HCT116 (cell line): ENCODE measurements at regions not wholly inside any gene's neighbourhood (a gene's known extent, or its start where the extent isn't known, plus 50 kb on each side); places are given as distances from the start of the nearest gene placed in this dataset.

Experiments used
- ATAC-seq: fragments of 200-7000 bp; cut with Tn5 transposase; 2 replicates; pipeline ENCODE4 v1.9.1; 2020; ENCODE audit warnings: mild to moderate bottlenecking, moderate library complexity
- BruUV-seq: library from RNA; stranded (reverse); fragments of 400-500 nt; replicated peaks from 2 replicates; lab custom pipeline; 2021; lab: Mats Ljungman, UMichigan
- CTCF ChIA-PET: fragments of 300-600 bp; sonication (Branson Sonifier 250); formaldehyde crosslinking; loops from one replicate; lab custom pipeline; 2021; ENCODE audit warnings: antibody characterized with exemption; lab: Charles Lee
- POLR2A ChIA-PET: fragments of 300-600, 350-600 bp; sonication (Branson Sonifier 250); formaldehyde crosslinking; loops from one replicate; lab custom pipeline; 2021; ENCODE audit warnings: antibody characterized with exemption; lab: Charles Lee
- RAD21 ChIA-PET, 2 experiments: fragments of 300-600 bp; sonication (Branson Sonifier 250); formaldehyde crosslinking; loops; one replicate each; lab custom pipeline; 2023; ENCODE audit warnings: low total read pairs in 2 of 2; ENCODE audit not compliant: uncharacterized antibody in 2 of 2, unreplicated experiment in 2 of 2, low non-redundant PET in 1 of 2; lab: Charles Lee
- DNase-seq: peaks from one replicate; pipeline ENCODE4 v3.0.0-alpha.2; 2010; ENCODE audit warnings: low read depth, low spot score
- H2AFZ ChIP-seq: fragments of 200-600 bp; shearing (Covaris generic), sonication (generic); 2 replicates; pipeline ENCODE4 v1.6.1; 2017; ENCODE audit warnings: low read depth, mixed run types, mixed read lengths, antibody characterized with exemption, low read length; ENCODE audit not compliant: poor library complexity, severe bottlenecking
- H3K27ac ChIP-seq: 2 replicates; pipeline ENCODE4 v1.5.1; 2012; ENCODE audit warnings: low read depth, low read length
- H3K27me3 ChIP-seq: fragments of 200-600 bp; sonication (generic); 2 replicates; pipeline ENCODE4 v1.6.1; 2016; ENCODE audit warnings: mixed run types, low read length, mixed read lengths; ENCODE audit not compliant: insufficient read depth
- H3K36me3 ChIP-seq, 2 experiments: fragments of 200-500 bp in 1 of 2; fragments of 200-600 bp in 1 of 2; sonication (Bioruptor generic) in 1 of 2; sonication (generic) in 1 of 2; 2 replicates each; pipeline versions ENCODE4 v1.5.1 to v1.6.1; 2014 to 2016; ENCODE audit warnings: low read length in 2 of 2, inconsistent platforms in 1 of 2, mixed read lengths in 1 of 2, mixed run types in 1 of 2; ENCODE audit not compliant: insufficient read depth in 2 of 2, control insufficient read depth in 1 of 2
- H3K4me1 ChIP-seq, 2 experiments: fragments of 200-600 bp in 1 of 2; sonication (generic) in 1 of 2; 2 replicates each; pipeline versions ENCODE4 v1.5.1 to v1.6.1; 2012 to 2017; ENCODE audit warnings: low read length in 2 of 2, inconsistent platforms in 1 of 2, mild to moderate bottlenecking in 1 of 2, mixed read lengths in 1 of 2, mixed run types in 1 of 2, moderate library complexity in 1 of 2; ENCODE audit not compliant: insufficient read depth in 2 of 2, control insufficient read depth in 1 of 2
- H3K4me2 ChIP-seq: fragments of 200-600 bp; sonication (generic); 2 replicates; pipeline ENCODE4 v1.6.1; 2017; ENCODE audit warnings: mixed run types, low read length, mixed read lengths
- H3K4me3 ChIP-seq, 2 experiments: fragments of 200-600 bp in 1 of 2; sonication (generic) in 1 of 2; replicated peaks in 1 of 2; 2 replicates each; pipeline ENCODE4 v1.5.1; 2011 to 2016; ENCODE audit warnings: low read length in 2 of 2, control low read depth in 1 of 2, low read depth in 1 of 2, mild to moderate bottlenecking in 1 of 2, mixed read lengths in 1 of 2, mixed run types in 1 of 2
- H3K79me2 ChIP-seq: fragments of 200-600 bp; sonication (generic); 2 replicates; pipeline ENCODE4 v1.6.1; 2017; ENCODE audit warnings: mild to moderate bottlenecking, mixed run types, low read length, moderate library complexity, mixed read lengths; ENCODE audit not compliant: insufficient read depth
- H3K9ac ChIP-seq: fragments of 200-600 bp; sonication (generic); 2 replicates; pipeline ENCODE4 v1.6.1; 2016; ENCODE audit warnings: low read length, mixed read lengths
- H3K9me2 ChIP-seq: fragments of 200-600 bp; sonication (generic), shearing (Covaris generic); 2 replicates; pipeline ENCODE4 v1.6.1; 2017; ENCODE audit warnings: mixed run types, mild to moderate bottlenecking, moderate library complexity; ENCODE audit not compliant: insufficient read depth
- H3K9me3 ChIP-seq, 2 experiments: fragments of 200-500 bp in 1 of 2; fragments of 200-600 bp in 1 of 2; sonication (Bioruptor generic) in 1 of 2; sonication (generic) in 1 of 2; 2 replicates each; pipeline ENCODE4 v1.6.1; 2014 to 2017; ENCODE audit warnings: low read length in 2 of 2, mixed read lengths in 2 of 2, inconsistent platforms in 1 of 2, low read depth in 1 of 2, mild to moderate bottlenecking in 1 of 2, mixed run types in 1 of 2, moderate library complexity in 1 of 2; ENCODE audit not compliant: control insufficient read depth in 1 of 2, insufficient read depth in 1 of 2
- H4K20me1 ChIP-seq: fragments of 200-600 bp; sonication (generic), shearing (Covaris generic); 2 replicates; pipeline ENCODE4 v1.6.1; 2017; ENCODE audit warnings: mixed run types, mild to moderate bottlenecking, moderate library complexity; ENCODE audit not compliant: insufficient read depth
- CBX3 ChIP-seq: IDR thresholded peaks from 2 replicates; pipeline ENCODE4 v1.6.1; 2012; ENCODE audit warnings: low read depth
- CTCF ChIP-seq, 3 experiments: fragments of 200-600 bp in 1 of 3; sonication (generic) in 1 of 3; IDR thresholded peaks in 2 of 3; conservative IDR thresholded peaks in 1 of 3; 2 replicates each; pipeline ENCODE4 v1.5.1; 2012 to 2017; ENCODE audit warnings: low read depth in 2 of 3, low read length in 2 of 3, antibody characterized with exemption in 1 of 3, borderline replicate concordance in 1 of 3, control low read depth in 1 of 3, mild to moderate bottlenecking in 1 of 3, mixed read lengths in 1 of 3, mixed run types in 1 of 3, moderate library complexity in 1 of 3; ENCODE audit not compliant: insufficient read depth in 1 of 3
- ELF1 ChIP-seq: IDR thresholded peaks from 2 replicates; pipeline ENCODE4 v1.6.1; 2012; ENCODE audit warnings: low read depth, borderline replicate concordance
- EZH2phosphoT487 ChIP-seq: fragments of 200-600 bp; IDR thresholded peaks from 2 replicates; pipeline ENCODE4 v1.6.1; 2018; ENCODE audit warnings: antibody characterized with exemption, borderline replicate concordance
- FOSL1 ChIP-seq: IDR thresholded peaks from 2 replicates; pipeline ENCODE4 v1.6.1; 2012; ENCODE audit warnings: low read depth
- JUND ChIP-seq: IDR thresholded peaks from 2 replicates; pipeline ENCODE4 v1.6.1; 2012
- REST ChIP-seq: IDR thresholded peaks from 2 replicates; pipeline ENCODE4 v1.6.1; 2012; ENCODE audit warnings: low read depth
- SIN3A ChIP-seq: IDR thresholded peaks from 2 replicates; pipeline ENCODE4 v1.6.1; 2012; ENCODE audit warnings: low read depth
- SRF ChIP-seq: IDR thresholded peaks from 2 replicates; pipeline ENCODE4 v1.6.1; 2012; ENCODE audit warnings: low read depth
- TCF7L2 ChIP-seq: IDR thresholded peaks from 2 replicates; pipeline ENCODE4 v1.7.0; 2011; ENCODE audit warnings: borderline replicate concordance, inconsistent platforms; ENCODE audit not compliant: insufficient read depth, insufficient read length; ENCODE audit errors: extremely low read depth
- ZFX ChIP-seq: fragments of 450-650 bp; IDR thresholded peaks from 2 replicates; pipeline ENCODE4 v1.6.1; 2017
- ZNF274 ChIP-seq: fragments of 200-500 bp; sonication (Bioruptor generic); IDR thresholded peaks from 2 replicates; pipeline ENCODE4 v1.6.1; 2014; ENCODE audit warnings: mild to moderate bottlenecking, low read depth, low read length, inconsistent platforms
- intact Hi-C: fragments of 100-400 bp; cut with micrococcal nuclease; formaldehyde crosslinking; loops from 2 replicates; pipeline ENCODE4 v1.10.0; 2022
- TF ChIP-seq, protein P1 (sequence below): IDR thresholded peaks from 2 replicates; pipeline ENCODE4 v1.6.1; 2012

DNA sequence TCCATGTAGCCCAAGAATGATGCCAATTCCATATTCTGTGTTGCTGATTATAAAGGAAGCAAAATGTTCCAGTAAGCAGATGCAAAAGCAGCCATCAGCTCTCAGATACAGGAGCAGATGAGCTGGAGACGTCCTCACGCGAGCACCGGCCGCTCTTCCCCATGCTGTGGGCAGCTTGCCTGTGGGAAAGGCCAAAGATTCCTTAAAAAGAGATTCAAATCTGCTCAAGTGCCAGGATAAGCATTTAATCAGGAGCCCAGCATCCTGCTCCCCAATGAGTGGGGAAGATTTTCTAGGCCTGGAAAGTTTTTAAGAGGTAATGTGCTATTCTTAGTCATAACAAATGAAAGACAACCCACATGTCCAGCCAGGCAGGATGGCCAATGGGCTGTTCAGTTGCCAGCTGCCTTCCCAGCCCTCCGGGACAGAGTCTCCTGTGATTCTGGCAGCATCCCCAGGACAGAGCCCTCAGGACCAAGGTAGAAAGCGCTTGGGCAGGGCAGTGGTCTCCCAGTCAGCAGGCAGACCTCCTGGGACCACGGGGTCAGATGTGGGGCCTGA is 108.2 kb upstream of the TMPRSS2 start:
- intact Hi-C loops: no loop called here
- Histone ChIP-seq H3K27me3 (peaks cover 6% of the 10 kb centered on the region; the same call in 1 of the 2 replicates), H3K9me3 (no peaks in the 10 kb centered on the region), H3K4me3 (no peak overlapping the region), H3K27ac (no peak overlapping the region), H3K4me2 (no peak overlapping the region), H3K9me2 (no peaks in the 10 kb centered on the region), H3K4me1 (peaks cover 10 to 12% of the 10 kb centered on the region in 2 experiments; a peak in 3 of 4 replicates), H3K36me3 (no peaks in the 10 kb centered on the region), H3K9ac (no peak overlapping the region), H4K20me1 (no peaks in the 10 kb centered on the region), H3K79me2 (no peaks in the 10 kb centered on the region), H2AFZ (no peak overlapping the region)
- ChIA-PET CTCF (interaction anchor here (0.6 to 2.6 kb wide), 5 partner anchors 12 to 162 kb away, joined by 3 to 11 read pairs (median 3); no protein-coding TSS in a partner anchor), POLR2A (interaction anchor here (1.5 kb wide), 1 partner anchor 162 kb away, joined by 4 read pairs; no protein-coding TSS in a partner anchor), RAD21 (no interaction called here)
- no peak for TF ChIP-seq ZNF274
- no peak for TF ChIP-seq SIN3A
- no peak for TF ChIP-seq CTCF (IDR thresholded peaks at IDR 0.05 in 2 of 3, conservative IDR thresholded peaks at IDR 0.05 in 1 of 3; ENCODE audit: borderline replicate concordance in 1 of 3, insufficient read depth in 1 of 3, low read depth in 2 of 3, low read length in 2 of 3)
- TF ChIP-seq FOSL1: no peak
- TF ChIP-seq CBX3: no peak
- TF ChIP-seq TCF7L2: no peak
- TF ChIP-seq, protein P1, sequence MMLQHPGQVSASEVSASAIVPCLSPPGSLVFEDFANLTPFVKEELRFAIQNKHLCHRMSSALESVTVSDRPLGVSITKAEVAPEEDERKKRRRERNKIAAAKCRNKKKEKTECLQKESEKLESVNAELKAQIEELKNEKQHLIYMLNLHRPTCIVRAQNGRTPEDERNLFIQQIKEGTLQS: no peak
- TF ChIP-seq JUND: no peak
- TF ChIP-seq ELF1: no peak
- TF ChIP-seq EZH2phosphoT487: no peak
- no peak for TF ChIP-seq SRF
- no peak for TF ChIP-seq REST
- no peak for TF ChIP-seq ZFX
- DNase-seq (no peak), ATAC-seq (no peak)
- no TSS peak for BruUV-seq
